ENCODE measurements at regions not wholly inside any gene's neighbourhood (a gene's known extent, or its start where the extent isn't known, plus 50 kb on each side); places are given as distances from the start of the nearest gene placed in this dataset.

DNA sequence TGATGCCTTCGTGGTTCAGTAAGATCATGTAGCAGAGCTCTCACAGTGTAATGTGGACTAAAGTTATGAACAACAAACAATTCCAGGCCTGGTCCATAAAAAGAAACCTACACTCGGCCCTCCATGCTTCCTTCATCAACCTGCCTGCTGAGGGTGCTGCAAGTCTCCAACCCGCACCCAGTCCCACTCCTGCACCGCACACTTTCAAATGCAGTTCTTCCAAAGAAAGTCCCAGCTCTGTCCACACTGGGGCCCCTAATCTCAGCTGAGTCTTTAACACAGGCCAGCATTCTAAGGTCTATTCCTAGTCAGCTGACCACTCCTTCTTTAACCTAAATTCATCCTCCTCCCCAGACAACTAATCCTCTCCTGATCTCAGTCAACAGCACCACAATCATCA is 71.5 kb upstream of the NR5A2 start:
- no peak for TF ChIP-seq CTCF (IDR thresholded peaks at IDR 0.05; ENCODE audit: control extremely low read depth, extremely low read depth, low read depth, missing control alignments)
- ChIA-PET POLR2A (no interaction called here), CTCF (interaction anchor here (0.7 to 1.6 kb wide), 4 partner anchors 11 to 553 kb away, joined by 3 to 5 read pairs (median 4); no protein-coding TSS in a partner anchor)
- DNase-seq (ENCODE audit: extremely low spot score), result no peak

GRCh38 chr1:199959033-199959774 is 68.3 kb upstream of the NR5A2 start:
- ChIA-PET POLR2A (no interaction called here), CTCF (no interaction called here)
- DNase-seq (ENCODE audit: extremely low spot score), result no peak
- TF ChIP-seq CTCF (IDR thresholded peaks at IDR 0.05; ENCODE audit: control extremely low read depth, extremely low read depth, low read depth, missing control alignments), result no peak

GRCh38 chr1:199959775-199960110 is 67.8 kb upstream of the NR5A2 start:
- POLR2A ChIA-PET, result no interaction called here

DNA sequence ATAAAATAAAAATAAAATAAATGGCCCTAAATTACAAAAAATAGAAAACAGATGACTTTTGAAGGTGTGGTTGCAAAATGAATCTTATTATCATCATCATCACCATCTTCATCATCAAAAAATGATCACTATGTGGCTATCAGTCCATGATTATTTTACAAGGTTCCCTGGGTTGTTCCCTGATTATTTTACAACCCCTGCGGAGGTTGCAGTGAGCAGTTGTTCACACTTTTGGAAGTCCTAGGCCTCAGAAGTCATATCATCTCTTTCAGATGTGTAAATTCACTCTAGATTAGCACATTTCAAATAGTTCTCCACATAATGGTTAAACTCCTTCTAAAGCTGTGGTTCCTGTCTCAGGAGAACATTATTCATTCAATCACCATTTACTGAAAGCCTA is 57.4 kb upstream of the NR5A2 start:
- TF ChIP-seq CTCF (IDR thresholded peaks at IDR 0.05; ENCODE audit: control extremely low read depth, extremely low read depth, low read depth, missing control alignments), result no peak
- ChIA-PET CTCF (no interaction called here), POLR2A (no interaction called here)
- DNase-seq (ENCODE audit: extremely low spot score), result no peak

More at GRCh38 chr1:199959775-199960110, 67.8 kb upstream of the NR5A2 start:
- no peak for DNase-seq (ENCODE audit: extremely low spot score)
- CTCF ChIA-PET, result no interaction called here
- no peak for TF ChIP-seq CTCF (IDR thresholded peaks at IDR 0.05; ENCODE audit: control extremely low read depth, extremely low read depth, low read depth, missing control alignments)

DNA sequence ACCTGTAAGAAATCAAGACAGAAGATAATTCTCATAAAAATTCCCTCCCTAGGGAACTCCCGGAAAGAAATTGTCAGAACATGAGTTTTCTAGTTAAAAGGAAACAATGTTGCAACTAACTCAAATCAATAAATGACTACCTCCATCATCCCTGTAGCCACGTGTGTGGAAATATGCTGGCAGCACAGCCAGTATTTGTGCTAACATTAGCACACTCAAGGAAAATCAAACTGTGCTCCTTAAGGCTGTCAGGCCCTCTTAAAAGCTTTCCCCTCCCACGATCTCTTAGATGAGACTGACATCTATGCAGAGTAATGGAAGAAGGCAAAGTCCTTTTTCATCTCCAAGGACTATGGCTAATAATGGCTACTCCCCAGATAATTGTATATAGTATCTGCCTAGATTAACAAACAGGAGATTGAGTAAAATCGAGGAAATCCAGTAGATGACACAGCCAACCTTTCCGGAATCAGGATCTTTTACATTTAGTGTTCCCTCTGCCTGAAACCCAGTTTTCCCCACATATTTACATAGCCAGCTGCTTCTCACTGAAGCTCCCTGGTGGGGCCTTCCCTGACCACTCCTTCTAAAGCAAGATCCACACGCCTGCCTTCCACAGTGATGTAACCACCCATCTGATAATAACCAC is 50.9 kb upstream of the NR5A2 start:
- DNase-seq (ENCODE audit: extremely low spot score), result no peak
- TF ChIP-seq CTCF (IDR thresholded peaks at IDR 0.05; ENCODE audit: control extremely low read depth, extremely low read depth, low read depth, missing control alignments), result no peak
- ChIA-PET POLR2A (no interaction called here), CTCF (no interaction called here)
